SH-SY5Y (cell line): ENCODE measurements at regions not wholly inside any gene's neighbourhood (a gene's known extent, or its start where the extent isn't known, plus 50 kb on each side); places are given as distances from the start of the nearest gene placed in this dataset.

Source experiments
- GATA2 ChIP-seq: IDR thresholded peaks from 2 replicates; pipeline ENCODE4 v1.6.1; 2011; ENCODE audit warnings: mild to moderate bottlenecking, low read depth, low read length
- GATA3 ChIP-seq: IDR thresholded peaks from 2 replicates; pipeline ENCODE4 v1.6.1; 2011; ENCODE audit warnings: low read depth, mild to moderate bottlenecking, low read length, moderate library complexity

DNA sequence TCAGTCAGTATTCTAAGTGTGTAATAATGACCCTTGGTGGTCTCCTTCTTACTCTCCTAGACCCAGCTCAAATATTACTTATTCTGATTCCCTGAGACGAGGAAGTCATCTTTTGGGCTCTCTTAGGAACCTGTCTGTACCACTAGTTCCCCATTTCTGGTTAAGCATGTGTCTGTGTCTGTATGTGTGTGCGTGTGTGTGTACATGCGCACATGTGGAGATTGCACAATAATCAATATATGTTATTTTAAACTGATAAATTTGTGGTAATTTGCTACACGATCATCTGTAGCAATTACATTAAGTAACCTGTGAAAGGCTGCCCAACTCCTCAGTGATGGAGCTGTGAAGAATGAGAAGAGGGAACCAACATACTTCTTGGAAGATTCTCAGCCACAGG, 132.2 kb downstream of the ASCL4 start:
- TF ChIP-seq GATA2: no peak
- no peak for TF ChIP-seq GATA3
